ENCODE measurements at regions not wholly inside any gene's neighbourhood (a gene's known extent, or its start where the extent isn't known, plus 50 kb on each side); places are given as distances from the start of the nearest gene placed in this dataset.

- TF ChIP-seq TFCP2L1 (CRISPR knock-in tag; IDR thresholded peaks at IDR 0.05) (no peak), POLR2A (IDR thresholded peaks at IDR 0.05; ENCODE audit: low read length) (no peak), RCOR1 (IDR thresholded peaks at IDR 0.05; ENCODE audit: low read depth, low read length) (no peak), MAX (IDR thresholded peaks at IDR 0.05) (no peak), PHF8 (IDR thresholded peaks at IDR 0.05; ENCODE audit: borderline replicate concordance, low read depth) (no peak), USF2 (IDR thresholded peaks at IDR 0.05) (no peak), CTCF (IDR thresholded peaks at IDR 0.05) (no peak), JUNB (IDR thresholded peaks at IDR 0.05) (no peak), MAFK (IDR thresholded peaks at IDR 0.05; ENCODE audit: partially characterized antibody) (no peak), JUN (IDR thresholded peaks at IDR 0.05) (no peak)
These were observed 887.6 kb downstream of the PCDH19 start for GRCh38 chrX:99522450-99522849.

All from A549 (cell line).